ENCODE measurements at regions not wholly inside any gene's neighbourhood (a gene's known extent, or its start where the extent isn't known, plus 50 kb on each side); places are given as distances from the start of the nearest gene placed in this dataset.

DNA sequence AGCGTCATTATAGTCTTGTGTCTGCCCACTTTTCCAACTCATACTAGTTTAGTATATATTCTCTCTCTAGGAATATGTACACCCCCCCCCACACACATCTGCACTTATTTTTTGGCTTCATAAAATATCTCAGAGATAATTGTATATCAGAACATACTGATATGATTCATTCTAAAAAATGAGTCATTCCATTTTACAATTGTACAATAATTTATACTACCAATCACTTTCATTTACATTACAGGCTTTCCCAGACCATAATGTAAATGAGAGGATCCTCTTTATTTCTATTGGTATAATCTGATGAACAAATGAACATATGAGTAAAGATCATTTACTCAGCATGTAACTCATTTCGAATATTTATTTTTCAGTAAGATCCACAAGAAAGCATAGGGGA is 1842.9 kb upstream of the C9orf72 start:
- H2AFZ ChIP-seq (ENCODE audit: control insufficient read depth, low read length): no peak overlapping the region
- dilution Hi-C loops (cut with MboI; ENCODE audit: extremely low pct_ligation_motif_present, low sequenced_read_pairs): no loop called here
- H3K9me1 ChIP-seq (ENCODE audit: control insufficient read depth, extremely low read depth, insufficient read depth, low read length): no peaks in the 10 kb centered on the region
- no peak overlapping the region for H3K27ac ChIP-seq (ENCODE audit: control insufficient read depth, insufficient read depth, low read length)
- DNase-seq (ENCODE audit: low read depth, low spot score) (no peak), FAIRE-seq (no peak)
- H3K4me1 ChIP-seq (ENCODE audit: control insufficient read depth, extremely low read depth, insufficient read depth, low read length): no peaks in the 10 kb centered on the region
- TF ChIP-seq EZH2 (IDR thresholded peaks at IDR 0.05; ENCODE audit: low read length) (no peak), CTCF (optimal IDR thresholded peaks at IDR 0.05 in 1 of 3, IDR thresholded peaks at IDR 0.05 in 1 of 3, conservative IDR thresholded peaks at IDR 0.05 in 1 of 3; ENCODE audit: extremely low read depth in 1 of 3, insufficient read depth in 2 of 3, low read length in 3 of 3) (no peak)
- no peaks in the 10 kb centered on the region for H3K9me3 ChIP-seq (ENCODE audit: control insufficient read depth, low read depth, low read length)
- H3K79me2 ChIP-seq (ENCODE audit: control insufficient read depth, insufficient read depth, low read length): no peaks in the 10 kb centered on the region
- no peaks in the 10 kb centered on the region for H3K27me3 ChIP-seq (ENCODE audit: control insufficient read depth, extremely low read depth, insufficient read depth, low read length)
- no peak overlapping the region for H3K4me2 ChIP-seq (ENCODE audit: control insufficient read depth, extremely low read depth, insufficient read depth, low read depth, low read length)
- no peak overlapping the region for H3K4me3 ChIP-seq (ENCODE audit: control insufficient read depth in 2 of 3, extremely low read depth in 1 of 3, insufficient read depth in 2 of 3, low read depth in 1 of 3, low read length in 3 of 3)
- H3K9ac ChIP-seq (ENCODE audit: control insufficient read depth, extremely low read depth, insufficient read depth, low read length): no peak overlapping the region
- H3K36me3 ChIP-seq (ENCODE audit: control insufficient read depth in 2 of 2, extremely low read depth in 1 of 2, insufficient read depth in 2 of 2, low read length in 2 of 2): no peaks in the 10 kb centered on the region
- no peaks in the 10 kb centered on the region for H4K20me1 ChIP-seq (ENCODE audit: control insufficient read depth, extremely low read depth, insufficient read depth, low read length)

DNA sequence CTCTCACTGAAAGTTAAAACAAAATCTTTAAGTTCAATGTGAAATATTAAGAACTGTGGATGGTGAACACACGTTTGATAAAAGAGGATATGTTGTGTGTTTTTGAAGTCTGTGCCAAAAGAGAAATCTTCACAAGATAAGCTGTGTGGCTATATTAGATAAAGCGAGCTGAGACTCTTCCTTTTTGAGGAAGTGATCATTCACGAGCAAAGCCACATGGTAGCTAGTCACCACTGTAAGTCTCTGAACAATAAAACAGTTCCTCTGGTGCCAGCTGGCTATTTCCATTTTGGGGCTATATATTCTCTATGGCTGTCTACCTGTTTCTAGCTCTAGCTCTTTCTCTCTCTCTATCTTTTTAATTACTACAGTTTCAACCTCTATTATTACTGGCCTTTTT is 1849.2 kb upstream of the C9orf72 start:
- Histone ChIP-seq H3K27me3 (ENCODE audit: control insufficient read depth, extremely low read depth, insufficient read depth, low read length) (no peaks in the 10 kb centered on the region), H3K36me3 (ENCODE audit: control insufficient read depth in 2 of 2, extremely low read depth in 1 of 2, insufficient read depth in 2 of 2, low read length in 2 of 2) (no peaks in the 10 kb centered on the region), H3K27ac (ENCODE audit: control insufficient read depth, insufficient read depth, low read length) (no peak overlapping the region), H3K79me2 (ENCODE audit: control insufficient read depth, insufficient read depth, low read length) (no peaks in the 10 kb centered on the region), H4K20me1 (ENCODE audit: control insufficient read depth, extremely low read depth, insufficient read depth, low read length) (no peaks in the 10 kb centered on the region), H3K4me2 (ENCODE audit: control insufficient read depth, extremely low read depth, insufficient read depth, low read depth, low read length) (no peak overlapping the region), H3K4me1 (ENCODE audit: control insufficient read depth, extremely low read depth, insufficient read depth, low read length) (no peaks in the 10 kb centered on the region), H3K9me3 (ENCODE audit: control insufficient read depth, low read depth, low read length) (no peaks in the 10 kb centered on the region), H3K4me3 (ENCODE audit: control insufficient read depth in 2 of 3, extremely low read depth in 1 of 3, insufficient read depth in 2 of 3, low read depth in 1 of 3, low read length in 3 of 3) (no peak overlapping the region), H3K9ac (ENCODE audit: control insufficient read depth, extremely low read depth, insufficient read depth, low read length) (no peak overlapping the region), H2AFZ (ENCODE audit: control insufficient read depth, low read length) (no peak overlapping the region), H3K9me1 (ENCODE audit: control insufficient read depth, extremely low read depth, insufficient read depth, low read length) (no peaks in the 10 kb centered on the region)
- FAIRE-seq (no peak), DNase-seq (ENCODE audit: low read depth, low spot score) (no peak)
- TF ChIP-seq CTCF (optimal IDR thresholded peaks at IDR 0.05 in 1 of 3, IDR thresholded peaks at IDR 0.05 in 1 of 3, conservative IDR thresholded peaks at IDR 0.05 in 1 of 3; ENCODE audit: extremely low read depth in 1 of 3, insufficient read depth in 2 of 3, low read length in 3 of 3): no peak
- no peak for TF ChIP-seq EZH2 (IDR thresholded peaks at IDR 0.05; ENCODE audit: low read length)
- dilution Hi-C loops (cut with MboI; ENCODE audit: extremely low pct_ligation_motif_present, low sequenced_read_pairs): no loop called here

Data from keratinocyte (primary cell).